IMR-90 (cell line): ENCODE measurements at regions not wholly inside any gene's neighbourhood (a gene's known extent, or its start where the extent isn't known, plus 50 kb on each side); places are given as distances from the start of the nearest gene placed in this dataset.

ENCODE experiments used
- ATAC-seq: fragments of 200-7000 bp; cut with Tn5 transposase; 2 replicates; pipeline ENCODE4 v1.9.1; 2020; ENCODE audit warnings: low read depth, mild to moderate bottlenecking, moderate library complexity
- BruUV-seq: library from RNA; stranded (reverse); fragments of 400-500 nt; replicated peaks from 2 replicates; lab custom pipeline; 2021; lab: Mats Ljungman, UMichigan
- CTCF ChIA-PET: fragments of 300-600 bp; formaldehyde crosslinking; extraction: SDS; loops from one replicate; lab custom pipeline; 2021; ENCODE audit warnings: antibody characterized with exemption; lab: Yijun Ruan, JAX
- POLR2A ChIA-PET: fragments of 300-600 bp; sonication (Branson Sonifier 250); formaldehyde crosslinking; loops from one replicate; lab custom pipeline; 2022; ENCODE audit warnings: antibody characterized with exemption; ENCODE audit not compliant: unreplicated experiment; lab: Charles Lee
- DNase-seq: peaks from one replicate; pipeline ENCODE4 v3.0.0; 2013
- H2AFZ ChIP-seq: replicated peaks from 2 replicates; pipeline ENCODE3; 2013; ENCODE audit warnings: low read length, mild to moderate bottlenecking; ENCODE audit not compliant: poor library complexity
- H2AK5ac ChIP-seq: 2 replicates; pipeline ENCODE4 v1.6.1; 2013; ENCODE audit warnings: low read depth, low read length, inconsistent platforms
- H2AK9ac ChIP-seq: replicated peaks from 2 replicates; pipeline ENCODE3; 2013; ENCODE audit warnings: mild to moderate bottlenecking, low read depth, low read length, moderate library complexity; ENCODE audit not compliant: poor library complexity
- H2BK120ac ChIP-seq: 2 replicates; pipeline ENCODE4 v1.6.1; 2013; ENCODE audit warnings: low read depth, low read length, inconsistent platforms
- H2BK15ac ChIP-seq: 3 replicates; pipeline ENCODE4 v1.6.1; 2013; ENCODE audit warnings: low read depth, low read length, inconsistent platforms
- H2BK20ac ChIP-seq: 2 replicates; pipeline ENCODE4 v1.6.1; 2013; ENCODE audit warnings: low read depth, mild to moderate bottlenecking, inconsistent platforms, low read length, moderate library complexity
- H2BK5ac ChIP-seq: 2 replicates; pipeline ENCODE4 v1.6.1; 2013; ENCODE audit warnings: mild to moderate bottlenecking, low read depth, low read length, inconsistent platforms; ENCODE audit not compliant: poor library complexity, severe bottlenecking
- H3K14ac ChIP-seq: replicated peaks from 2 replicates; pipeline ENCODE4 v1.6.1; 2013; ENCODE audit warnings: low read depth, low read length, inconsistent platforms
- H3K18ac ChIP-seq: 2 replicates; pipeline ENCODE4 v1.6.1; 2013; ENCODE audit warnings: low read depth, low read length, control low read depth
- H3K23ac ChIP-seq: 2 replicates; pipeline ENCODE4 v1.6.1; 2013; ENCODE audit warnings: low read depth, low read length, inconsistent platforms
- H3K27ac ChIP-seq: 2 replicates; pipeline ENCODE4 v1.5.1; 2013; ENCODE audit warnings: mild to moderate bottlenecking, control low read depth, low read length; ENCODE audit not compliant: insufficient read depth
- H3K27me3 ChIP-seq: 2 replicates; pipeline ENCODE4 v1.6.1; 2013; ENCODE audit warnings: low read length; ENCODE audit not compliant: control insufficient read depth, insufficient read depth
- H3K36me3 ChIP-seq: 2 replicates; pipeline ENCODE4 v1.6.1; 2013; ENCODE audit warnings: low read length, mixed read lengths; ENCODE audit not compliant: control insufficient read depth, insufficient read depth
- H3K4ac ChIP-seq: 2 replicates; pipeline ENCODE4 v1.6.1; 2013; ENCODE audit warnings: low read depth, low read length, inconsistent platforms
- H3K4me1 ChIP-seq: 2 replicates; pipeline ENCODE4 v1.6.1; 2013; ENCODE audit warnings: low read length, mixed read lengths; ENCODE audit not compliant: control insufficient read depth, insufficient read depth
- H3K4me2 ChIP-seq: 2 replicates; pipeline ENCODE4 v1.6.1; 2013; ENCODE audit warnings: low read depth, mild to moderate bottlenecking, control low read depth, low read length, moderate library complexity
- H3K4me3 ChIP-seq: 2 replicates; pipeline ENCODE4 v1.5.1; 2013; ENCODE audit warnings: low read depth, mild to moderate bottlenecking, control low read depth, low read length, moderate library complexity; ENCODE audit not compliant: insufficient read depth
- H3K56ac ChIP-seq: 2 replicates; pipeline ENCODE4 v1.6.1; 2013; ENCODE audit warnings: low read length, inconsistent platforms; ENCODE audit not compliant: insufficient read depth; ENCODE audit errors: extremely low read depth
- H3K79me1 ChIP-seq, 2 experiments: 2 replicates each; pipeline ENCODE4 v1.6.1; 2013; ENCODE audit warnings: low read length in 2 of 2, inconsistent platforms in 1 of 2, low read depth in 1 of 2
- H3K9ac ChIP-seq: 2 replicates; pipeline ENCODE4 v1.6.1; 2013; ENCODE audit warnings: low read depth, low read length, control low read depth
- H3K9me1 ChIP-seq: 2 replicates; pipeline ENCODE4 v1.6.1; 2013; ENCODE audit warnings: low read length, inconsistent platforms; ENCODE audit not compliant: insufficient read depth
- H3K9me3 ChIP-seq: 2 replicates; pipeline ENCODE4 v1.6.1; 2013; ENCODE audit warnings: low read length; ENCODE audit not compliant: control insufficient read depth, insufficient read depth
- H4K20me1 ChIP-seq: 2 replicates; pipeline ENCODE4 v1.6.1; 2013; ENCODE audit warnings: low read length, inconsistent platforms; ENCODE audit not compliant: insufficient read depth
- H4K5ac ChIP-seq: 2 replicates; pipeline ENCODE4 v1.6.1; 2013; ENCODE audit warnings: mild to moderate bottlenecking, low read depth, low read length, control low read depth
- H4K8ac ChIP-seq, 2 experiments: 2 replicates each; pipeline ENCODE4 v1.6.1; 2013; ENCODE audit warnings: low read depth in 2 of 2, low read length in 2 of 2, control low read depth in 1 of 2, inconsistent platforms in 1 of 2
- H4K91ac ChIP-seq: 2 replicates; pipeline ENCODE4 v1.6.1; 2013; ENCODE audit warnings: low read depth, low read length, inconsistent platforms; ENCODE audit not compliant: insufficient read depth
- BHLHE40 ChIP-seq: fragments of 150-350 bp; IDR thresholded peaks from 2 replicates; pipeline ENCODE4 v1.6.1; 2016; ENCODE audit warnings: mild to moderate bottlenecking, low read depth, low read length
- CEBPB ChIP-seq: IDR thresholded peaks from 2 replicates; pipeline ENCODE4 v1.6.1; 2012; ENCODE audit warnings: low read depth, low read length, improper control_type of control experiment
- MAZ ChIP-seq: IDR thresholded peaks from 2 replicates; pipeline ENCODE4 v1.6.1; 2012; ENCODE audit warnings: low read depth, mild to moderate bottlenecking, low read length, improper control_type of control experiment, moderate library complexity, borderline replicate concordance
- MXI1 ChIP-seq: IDR thresholded peaks from 2 replicates; pipeline ENCODE4 v1.6.1; 2012; ENCODE audit warnings: low read depth, mild to moderate bottlenecking, low read length, moderate library complexity, borderline replicate concordance
- NFE2L2 ChIP-seq: fragments of 150-350 bp; IDR thresholded peaks from 2 replicates; pipeline ENCODE4 v1.6.1; 2016; ENCODE audit warnings: low read depth, mild to moderate bottlenecking, low read length
- RAD21 ChIP-seq: IDR thresholded peaks from 2 replicates; pipeline ENCODE4 v1.6.1; 2012; ENCODE audit warnings: low read length, improper control_type of control experiment
- RFX5 ChIP-seq: IDR thresholded peaks from 2 replicates; pipeline ENCODE4 v1.8.0; 2012; ENCODE audit warnings: low read depth, mild to moderate bottlenecking, low read length, moderate library complexity
- WGBS, 2 experiments: methylation state at CpG; one replicate each; pipeline versions ENCODE4 v1.1.5 to v1.1.7; 2013; ENCODE audit warnings: missing lambda C conversion rate in 2 of 2; ENCODE audit not compliant: insufficient read length in 1 of 2; ENCODE audit errors: extremely low coverage in 2 of 2; 5-methylcytosine and 5-hydroxymethylcytosine counted together
- dilution Hi-C: fragments of 300-500 bp; cut with HindIII; formaldehyde crosslinking; loops from one replicate; pipeline ENCODE4 v1.14.3; 2018; ENCODE audit warnings: low sequenced_read_pairs; ENCODE audit not compliant: unreplicated experiment
- in situ Hi-C: fragments of 300-500 bp; cut with MboI; formaldehyde crosslinking; loops from 3 replicates; pipeline ENCODE4 v1.14.3; 2019; ENCODE audit warnings: low sequenced_read_pairs, inconsistent platforms, mixed read lengths
- intact Hi-C: fragments of 100-400 bp; cut with micrococcal nuclease; formaldehyde crosslinking; loops from 2 replicates; pipeline ENCODE4 v1.10.0; 2022
- TF ChIP-seq, protein P1 (sequence below): conservative IDR thresholded peaks from 2 replicates; pipeline ENCODE4 v1.5.1; 2012; ENCODE audit warnings: mild to moderate bottlenecking, low read depth, low read length, improper control_type of control experiment

DNA sequence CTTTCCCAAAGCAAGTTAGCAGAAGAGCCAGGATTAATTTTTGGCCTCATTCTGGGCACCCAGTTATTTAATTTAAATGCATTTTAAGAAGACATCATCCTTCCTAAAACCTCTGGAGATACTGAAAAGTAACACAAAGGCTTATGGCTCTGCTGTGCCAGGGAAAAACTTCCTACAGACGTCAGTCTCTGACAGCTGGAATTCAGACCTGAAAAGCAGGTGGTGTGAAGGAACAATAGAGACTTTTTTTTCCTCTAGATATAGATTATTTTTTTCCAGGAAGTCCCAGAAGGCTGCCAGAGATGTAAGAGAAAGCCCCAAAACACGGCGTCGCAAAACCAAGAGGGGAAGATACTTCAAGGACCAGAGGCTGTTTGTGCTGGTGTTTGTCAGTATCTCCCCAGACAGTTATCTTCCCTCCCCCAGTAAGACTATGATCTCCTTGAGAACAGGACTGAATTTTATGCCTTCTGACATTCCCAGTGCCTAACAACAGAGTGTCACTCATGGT is 88.7 kb upstream of the RASEF start:
- no TSS peak for BruUV-seq
- TF ChIP-seq MXI1 = no peak
- TF ChIP-seq, protein P1, sequence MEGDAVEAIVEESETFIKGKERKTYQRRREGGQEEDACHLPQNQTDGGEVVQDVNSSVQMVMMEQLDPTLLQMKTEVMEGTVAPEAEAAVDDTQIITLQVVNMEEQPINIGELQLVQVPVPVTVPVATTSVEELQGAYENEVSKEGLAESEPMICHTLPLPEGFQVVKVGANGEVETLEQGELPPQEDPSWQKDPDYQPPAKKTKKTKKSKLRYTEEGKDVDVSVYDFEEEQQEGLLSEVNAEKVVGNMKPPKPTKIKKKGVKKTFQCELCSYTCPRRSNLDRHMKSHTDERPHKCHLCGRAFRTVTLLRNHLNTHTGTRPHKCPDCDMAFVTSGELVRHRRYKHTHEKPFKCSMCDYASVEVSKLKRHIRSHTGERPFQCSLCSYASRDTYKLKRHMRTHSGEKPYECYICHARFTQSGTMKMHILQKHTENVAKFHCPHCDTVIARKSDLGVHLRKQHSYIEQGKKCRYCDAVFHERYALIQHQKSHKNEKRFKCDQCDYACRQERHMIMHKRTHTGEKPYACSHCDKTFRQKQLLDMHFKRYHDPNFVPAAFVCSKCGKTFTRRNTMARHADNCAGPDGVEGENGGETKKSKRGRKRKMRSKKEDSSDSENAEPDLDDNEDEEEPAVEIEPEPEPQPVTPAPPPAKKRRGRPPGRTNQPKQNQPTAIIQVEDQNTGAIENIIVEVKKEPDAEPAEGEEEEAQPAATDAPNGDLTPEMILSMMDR = no peak
- TF ChIP-seq RFX5 = no peak
- TF ChIP-seq NFE2L2 = no peak
- TF ChIP-seq BHLHE40 = no peak
- no peak for TF ChIP-seq RAD21
- TF ChIP-seq MAZ = no peak
- no peak for TF ChIP-seq CEBPB
- no peaks in the 10 kb centered on the region for H3K4me1 ChIP-seq

More for the DNA sequence above, 88.7 kb upstream of the RASEF start:
- Histone ChIP-seq H3K23ac (no peak overlapping the region), H3K56ac (no peak overlapping the region), H2AK5ac (no peak overlapping the region), H3K9me3 (peaks cover 2% of the 10 kb centered on the region; the same call in 1 of the 2 replicates), H3K9me1 (no peaks in the 10 kb centered on the region), H2BK15ac (no peak overlapping the region), H2AFZ (no peak overlapping the region), H3K4ac (no peak overlapping the region), H4K20me1 (no peaks in the 10 kb centered on the region), H3K4me2 (no peak overlapping the region), H2AK9ac (no peak overlapping the region), H4K8ac (no peak overlapping the region), H3K27ac (no peak overlapping the region), H4K91ac (no peak overlapping the region), H4K5ac (no peak overlapping the region), H3K18ac (no peak overlapping the region), H3K79me1 (no peaks in the 10 kb centered on the region), H3K14ac (no peak overlapping the region), H3K27me3 (no peaks in the 10 kb centered on the region), H3K4me3 (no peak overlapping the region), H2BK120ac (no peak overlapping the region), H2BK5ac (no peak overlapping the region), H3K36me3 (no peaks in the 10 kb centered on the region), H3K9ac (no peak overlapping the region), H2BK20ac (no peak overlapping the region)
- dilution Hi-C loops (no loop called here), intact Hi-C loops (no loop called here), in situ Hi-C loops (no loop called here)
- CTCF ChIA-PET = no interaction called here
- no CpG with 5 or more reads among the region's 4 CpGs for WGBS, 2 experiments
- POLR2A ChIA-PET = no interaction called here
- ATAC-seq (no peak), DNase-seq (no peak)
